Loucy (cell line): ENCODE measurements at regions not wholly inside any gene's neighbourhood (a gene's known extent, or its start where the extent isn't known, plus 50 kb on each side); places are given as distances from the start of the nearest gene placed in this dataset.

Source experiments
- H2AFZ ChIP-seq: fragments of 200-600 bp; sonication (generic); 2 replicates; pipeline ENCODE4 v1.6.0; 2016; ENCODE audit warnings: antibody characterized with exemption, mild to moderate bottlenecking, low read length, moderate library complexity
- H3F3A ChIP-seq: fragments of 200-600 bp; 2 replicates; pipeline ENCODE4 v1.6.0; 2016; ENCODE audit warnings: antibody characterized with exemption, low read depth, mild to moderate bottlenecking
- H3K27me3 ChIP-seq: fragments of 200-600 bp; sonication (generic); 2 replicates; pipeline ENCODE4 v1.6.1; 2014; ENCODE audit warnings: low read length, mild to moderate bottlenecking; ENCODE audit not compliant: insufficient read depth, poor library complexity, severe bottlenecking
- H3K36me3 ChIP-seq: fragments of 200-600 bp; sonication (generic); 2 replicates; pipeline ENCODE4 v1.6.1; 2016; ENCODE audit warnings: low read length; ENCODE audit not compliant: insufficient read depth
- H3K4me1 ChIP-seq: fragments of 200-600 bp; sonication (generic); 2 replicates; pipeline ENCODE4 v1.5.1; 2014; ENCODE audit warnings: low read length, mild to moderate bottlenecking; ENCODE audit not compliant: insufficient read depth, poor library complexity, severe bottlenecking
- H3K4me2 ChIP-seq: fragments of 200-600 bp; sonication (generic); 2 replicates; pipeline ENCODE4 v1.6.0; 2014; ENCODE audit warnings: antibody characterized with exemption, low read length, low read depth, mild to moderate bottlenecking; ENCODE audit not compliant: poor library complexity, severe bottlenecking
- H3K4me3 ChIP-seq: fragments of 200-600 bp; sonication (generic); 2 replicates; pipeline ENCODE4 v1.5.1; 2014; ENCODE audit warnings: low read length, mild to moderate bottlenecking, mixed read lengths; ENCODE audit not compliant: poor library complexity, severe bottlenecking
- H3K79me2 ChIP-seq: fragments of 200-600 bp; sonication (generic); 2 replicates; pipeline ENCODE4 v1.6.1; 2014; ENCODE audit warnings: low read length; ENCODE audit not compliant: insufficient read depth
- H3K9ac ChIP-seq: fragments of 200-600 bp; sonication (generic); 2 replicates; pipeline ENCODE4 v1.6.0; 2014; ENCODE audit warnings: mild to moderate bottlenecking, low read depth, low read length, moderate library complexity; ENCODE audit not compliant: poor library complexity, severe bottlenecking
- H3K9me2 ChIP-seq: fragments of 200-600 bp; sonication (generic); replicated peaks from 2 replicates; pipeline ENCODE4 v1.6.1; 2016; ENCODE audit warnings: low read depth, low read length, mixed read lengths
- H3K9me3 ChIP-seq: fragments of 200-600 bp; sonication (generic); 2 replicates; pipeline ENCODE4 v1.6.1; 2014; ENCODE audit warnings: mild to moderate bottlenecking, antibody characterized with exemption, low read length, low read depth; ENCODE audit not compliant: insufficient read depth
- H4K20me1 ChIP-seq: fragments of 200-600 bp; sonication (generic); 2 replicates; pipeline ENCODE4 v1.6.0; 2014; ENCODE audit warnings: antibody characterized with exemption, low read length, mild to moderate bottlenecking; ENCODE audit not compliant: insufficient read depth, poor library complexity, severe bottlenecking
- CTCF ChIP-seq: fragments of 200-600 bp; sonication (generic); conservative IDR thresholded peaks from 2 replicates; pipeline ENCODE4 v1.5.1; 2014; ENCODE audit warnings: mild to moderate bottlenecking, antibody characterized with exemption, low read length
- EZH2phosphoT487 ChIP-seq: fragments of 200-600 bp; IDR thresholded peaks from 2 replicates; pipeline ENCODE4 v1.6.1; 2018; ENCODE audit warnings: antibody characterized with exemption, mild to moderate bottlenecking, moderate library complexity, borderline replicate concordance

GRCh38 chr11:41970681-41971080 is 511.2 kb upstream of the LRRC4C start:
- Histone ChIP-seq H3F3A (no peaks in the 10 kb centered on the region), H3K4me3 (no peak overlapping the region), H3K4me2 (no peak overlapping the region), H3K9me3 (no peaks in the 10 kb centered on the region), H3K4me1 (no peaks in the 10 kb centered on the region), H3K27me3 (no peaks in the 10 kb centered on the region), H4K20me1 (no peaks in the 10 kb centered on the region), H3K9me2 (no peaks in the 10 kb centered on the region), H3K36me3 (no peaks in the 10 kb centered on the region), H2AFZ (no peak overlapping the region), H3K79me2 (no peaks in the 10 kb centered on the region), H3K9ac (no peak overlapping the region)
- no peak for TF ChIP-seq EZH2phosphoT487
- no peak for TF ChIP-seq CTCF

- no peaks in the 10 kb centered on the region for H4K20me1 ChIP-seq
- H3K9me2 ChIP-seq: no peaks in the 10 kb centered on the region
- H3K79me2 ChIP-seq: no peaks in the 10 kb centered on the region
- no peaks in the 10 kb centered on the region for H3K27me3 ChIP-seq
- no peaks in the 10 kb centered on the region for H3K4me1 ChIP-seq
- H3K9me3 ChIP-seq: no peaks in the 10 kb centered on the region
- no peaks in the 10 kb centered on the region for H3K36me3 ChIP-seq
- no peak overlapping the region for H3K4me2 ChIP-seq
- no peak overlapping the region for H3K9ac ChIP-seq
- H2AFZ ChIP-seq: no peak overlapping the region
- H3K4me3 ChIP-seq: no peak overlapping the region
- TF ChIP-seq EZH2phosphoT487: no peak
- no peak for TF ChIP-seq CTCF
- no peaks in the 10 kb centered on the region for H3F3A ChIP-seq
Observed at GRCh38 chr11:41971592-41971991, 512.1 kb upstream of the LRRC4C start.

GRCh38 chr11:41978945-41979344 is 519.5 kb upstream of the LRRC4C start:
- Histone ChIP-seq H3K9me2 (no peaks in the 10 kb centered on the region), H3F3A (no peaks in the 10 kb centered on the region), H3K79me2 (no peaks in the 10 kb centered on the region), H3K9me3 (no peaks in the 10 kb centered on the region), H3K4me2 (no peak overlapping the region), H3K9ac (no peak overlapping the region), H3K4me3 (no peak overlapping the region), H3K36me3 (no peaks in the 10 kb centered on the region), H3K4me1 (no peaks in the 10 kb centered on the region), H3K27me3 (no peaks in the 10 kb centered on the region), H4K20me1 (no peaks in the 10 kb centered on the region), H2AFZ (no peak overlapping the region)
- no peak for TF ChIP-seq CTCF
- TF ChIP-seq EZH2phosphoT487: no peak
